ENCODE measurements at regions not wholly inside any gene's neighbourhood (a gene's known extent, or its start where the extent isn't known, plus 50 kb on each side); places are given as distances from the start of the nearest gene placed in this dataset.

DNA sequence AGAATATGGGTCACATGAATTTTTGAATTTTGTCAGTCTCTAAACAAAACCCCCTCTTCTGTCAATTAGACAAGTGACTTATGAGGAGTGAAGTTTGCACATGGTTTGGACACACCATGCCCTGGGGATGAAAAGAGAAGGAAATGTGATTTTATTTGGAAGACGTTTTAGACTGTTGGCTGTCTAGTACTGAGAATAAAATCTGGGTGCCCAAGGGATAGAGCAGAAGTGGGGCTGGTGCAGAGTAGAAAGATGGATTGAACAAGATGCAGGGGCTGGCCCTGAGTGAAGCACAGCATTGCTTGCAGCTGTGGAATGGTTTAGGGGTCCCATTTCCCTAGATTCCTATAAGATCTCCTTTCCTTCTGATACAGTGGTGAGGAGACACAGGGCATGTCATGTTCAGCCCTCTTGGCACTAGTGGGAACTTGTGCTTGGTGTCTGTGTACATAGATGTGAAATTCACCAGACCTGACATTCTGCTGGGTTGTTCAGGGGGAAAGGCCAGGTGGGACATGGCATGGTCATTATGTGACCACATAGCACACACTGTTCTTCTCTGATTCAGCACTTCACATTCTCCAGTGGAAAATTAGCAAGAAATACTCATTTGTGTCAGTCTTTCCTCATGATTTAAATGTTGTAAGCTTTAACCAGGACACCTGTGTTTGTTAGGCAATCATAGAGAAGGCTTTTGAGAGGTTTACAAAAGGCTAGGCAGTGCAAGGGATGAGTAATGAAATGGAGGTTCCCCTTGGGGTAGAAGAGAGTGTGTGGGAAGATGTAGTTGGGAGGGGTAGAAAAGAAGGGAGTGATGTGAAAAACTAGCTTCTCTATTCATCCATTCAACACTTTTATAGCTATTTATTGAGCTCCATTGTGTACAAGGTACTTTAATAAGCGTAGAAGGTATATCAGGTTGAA is 202.3 kb upstream of the IGF1 start:
- dilution Hi-C loops (cut with MboI; ENCODE audit: extremely low pct_ligation_motif_present, low sequenced_read_pairs), result no loop called here
- Histone ChIP-seq H3K79me2 (ENCODE audit: control insufficient read depth, insufficient read depth, low read length) (no peaks in the 10 kb centered on the region), H3K36me3 (ENCODE audit: control insufficient read depth in 2 of 2, extremely low read depth in 1 of 2, insufficient read depth in 2 of 2, low read length in 2 of 2) (no peaks in the 10 kb centered on the region), H3K4me3 (replicated peaks in 1 of 3; ENCODE audit: insufficient read depth in 1 of 3, low read depth in 1 of 3, low read length in 3 of 3) (no peak overlapping the region), H3K9me3 (replicated peaks; ENCODE audit: control insufficient read depth, insufficient read depth, low read length) (no peaks in the 10 kb centered on the region), H3K27me3 (ENCODE audit: control insufficient read depth in 2 of 2, insufficient read depth in 2 of 2, low read length in 2 of 2) (no peaks in the 10 kb centered on the region), H3K9ac (replicated peaks; ENCODE audit: extremely low read depth, insufficient read depth, low read length) (no peak overlapping the region), H2AFZ (ENCODE audit: low read depth, low read length) (no peak overlapping the region), H3K4me2 (ENCODE audit: insufficient read depth, low read length) (no peak overlapping the region), H4K20me1 (replicated peaks; ENCODE audit: control insufficient read depth, extremely low read depth, insufficient read depth, low read length) (no peaks in the 10 kb centered on the region), H3K27ac (ENCODE audit: insufficient read depth, low read depth, low read length) (no peak overlapping the region), H3K9me1 (replicated peaks; ENCODE audit: control insufficient read depth, extremely low read depth, insufficient read depth, low read length) (no peaks in the 10 kb centered on the region), H3K4me1 (ENCODE audit: control insufficient read depth, extremely low read depth, insufficient read depth, low read length) (no peaks in the 10 kb centered on the region)
- ChIA-PET CTCF (no interaction called here), POLR2A (no interaction called here)
- no peak for FAIRE-seq
- TF ChIP-seq POLR2AphosphoS5 (IDR thresholded peaks at IDR 0.05; ENCODE audit: insufficient read depth, low read depth, low read length) (no peak), FOS (IDR thresholded peaks at IDR 0.05; ENCODE audit: borderline replicate concordance, insufficient read depth, low read length) (no peak), JUN (IDR thresholded peaks at IDR 0.05; ENCODE audit: borderline replicate concordance, insufficient read depth, insufficient read length, low read depth) (no peak), EZH2 (IDR thresholded peaks at IDR 0.05; ENCODE audit: borderline replicate concordance, low read depth, low read length, severe bottlenecking) (no peak), MYC (IDR thresholded peaks at IDR 0.05; ENCODE audit: low read depth, low read length) (no peak), GATA2 (IDR thresholded peaks at IDR 0.05; ENCODE audit: insufficient read depth, insufficient read length, low read depth, low read length) (no peak), POLR2A (IDR thresholded peaks at IDR 0.05; ENCODE audit: low read depth, low read length) (no peak)
- TF ChIP-seq, protein P1, sequence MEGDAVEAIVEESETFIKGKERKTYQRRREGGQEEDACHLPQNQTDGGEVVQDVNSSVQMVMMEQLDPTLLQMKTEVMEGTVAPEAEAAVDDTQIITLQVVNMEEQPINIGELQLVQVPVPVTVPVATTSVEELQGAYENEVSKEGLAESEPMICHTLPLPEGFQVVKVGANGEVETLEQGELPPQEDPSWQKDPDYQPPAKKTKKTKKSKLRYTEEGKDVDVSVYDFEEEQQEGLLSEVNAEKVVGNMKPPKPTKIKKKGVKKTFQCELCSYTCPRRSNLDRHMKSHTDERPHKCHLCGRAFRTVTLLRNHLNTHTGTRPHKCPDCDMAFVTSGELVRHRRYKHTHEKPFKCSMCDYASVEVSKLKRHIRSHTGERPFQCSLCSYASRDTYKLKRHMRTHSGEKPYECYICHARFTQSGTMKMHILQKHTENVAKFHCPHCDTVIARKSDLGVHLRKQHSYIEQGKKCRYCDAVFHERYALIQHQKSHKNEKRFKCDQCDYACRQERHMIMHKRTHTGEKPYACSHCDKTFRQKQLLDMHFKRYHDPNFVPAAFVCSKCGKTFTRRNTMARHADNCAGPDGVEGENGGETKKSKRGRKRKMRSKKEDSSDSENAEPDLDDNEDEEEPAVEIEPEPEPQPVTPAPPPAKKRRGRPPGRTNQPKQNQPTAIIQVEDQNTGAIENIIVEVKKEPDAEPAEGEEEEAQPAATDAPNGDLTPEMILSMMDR (IDR thresholded peaks at IDR 0.05; ENCODE audit: extremely low read depth in 1 of 2, insufficient read depth in 1 of 2, low read depth in 1 of 2, low read length in 2 of 2), result no peak
- TF ChIP-seq, protein P2, sequence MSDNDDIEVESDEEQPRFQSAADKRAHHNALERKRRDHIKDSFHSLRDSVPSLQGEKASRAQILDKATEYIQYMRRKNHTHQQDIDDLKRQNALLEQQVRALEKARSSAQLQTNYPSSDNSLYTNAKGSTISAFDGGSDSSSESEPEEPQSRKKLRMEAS (IDR thresholded peaks at IDR 0.05; ENCODE audit: insufficient read depth, insufficient read length), result no peak
- no TSS peak for BruUV-seq (replicated peaks)
- intact Hi-C loops (cut with micrococcal nuclease), result no loop called here
- no peak for DNase-seq (ENCODE audit: low read depth, low spot score)

Measured in endothelial cell of umbilical vein (primary cell).